AG04450 (cell line): ENCODE measurements at regions not wholly inside any gene's neighbourhood (a gene's known extent, or its start where the extent isn't known, plus 50 kb on each side); places are given as distances from the start of the nearest gene placed in this dataset.
A peak's percentile ranks its signal among the peaks of the same experiment; 100 is the strongest.

Experiments used
- CTCF ChIA-PET: fragments of 300-600, 350-600 bp; formaldehyde crosslinking; extraction: SDS; loops from one replicate; lab custom pipeline; 2022; ENCODE audit warnings: antibody characterized with exemption, inconsistent platforms; lab: Charles Lee
- POLR2A ChIA-PET: fragments of 350-600 bp; formaldehyde crosslinking; extraction: SDS; loops from one replicate; lab custom pipeline; 2021; ENCODE audit warnings: antibody characterized with exemption, inconsistent platforms; lab: Yijun Ruan, JAX
- DNase-seq: peaks from one replicate; pipeline ENCODE4 v3.0.0-alpha.2; 2011; ENCODE audit warnings: low read depth, low spot score
- H3K27ac ChIP-seq: one replicate; pipeline ENCODE4 v1.5.1; 2012; ENCODE audit warnings: low read depth, low read length, control low read depth
- H3K27me3 ChIP-seq: one replicate; pipeline ENCODE4 v1.6.0; 2012; ENCODE audit warnings: low read length; ENCODE audit not compliant: control insufficient read depth, insufficient read depth
- H3K4me3 ChIP-seq: 2 replicates; pipeline ENCODE4 v1.5.1; 2011; ENCODE audit warnings: mild to moderate bottlenecking, low read depth, low read length, control low read depth
- H3K9me3 ChIP-seq: 2 replicates; pipeline ENCODE4 v1.5.1; 2012; ENCODE audit warnings: low read length; ENCODE audit not compliant: control insufficient read depth, insufficient read depth
- TF ChIP-seq, protein P1 (sequence below): IDR thresholded peaks from 2 replicates; pipeline ENCODE4 v1.5.1; 2011; ENCODE audit warnings: low read depth, low read length, control low read depth, inconsistent platforms

DNA sequence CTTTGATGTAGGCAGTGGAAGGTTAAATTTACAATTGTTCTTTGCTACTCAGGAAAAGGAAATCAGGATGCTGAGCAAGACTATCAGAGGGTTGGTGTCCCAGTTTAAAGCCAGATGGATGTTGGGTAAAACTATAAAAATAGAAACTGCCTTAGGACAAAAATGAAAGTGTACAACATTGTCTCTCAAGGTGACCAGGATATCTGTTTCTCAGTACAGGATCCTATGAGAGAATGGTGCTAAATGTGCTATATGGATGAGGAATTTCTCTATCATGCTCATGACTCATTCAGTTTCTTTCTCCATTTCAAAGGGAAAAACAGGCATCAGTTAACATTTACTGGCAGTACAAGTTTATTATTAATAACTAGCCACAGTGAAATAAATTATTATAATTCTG is 534.2 kb upstream of the GJE1 start:
- POLR2A ChIA-PET, result no interaction called here
- DNase-seq, result no peak
- TF ChIP-seq, protein P1, sequence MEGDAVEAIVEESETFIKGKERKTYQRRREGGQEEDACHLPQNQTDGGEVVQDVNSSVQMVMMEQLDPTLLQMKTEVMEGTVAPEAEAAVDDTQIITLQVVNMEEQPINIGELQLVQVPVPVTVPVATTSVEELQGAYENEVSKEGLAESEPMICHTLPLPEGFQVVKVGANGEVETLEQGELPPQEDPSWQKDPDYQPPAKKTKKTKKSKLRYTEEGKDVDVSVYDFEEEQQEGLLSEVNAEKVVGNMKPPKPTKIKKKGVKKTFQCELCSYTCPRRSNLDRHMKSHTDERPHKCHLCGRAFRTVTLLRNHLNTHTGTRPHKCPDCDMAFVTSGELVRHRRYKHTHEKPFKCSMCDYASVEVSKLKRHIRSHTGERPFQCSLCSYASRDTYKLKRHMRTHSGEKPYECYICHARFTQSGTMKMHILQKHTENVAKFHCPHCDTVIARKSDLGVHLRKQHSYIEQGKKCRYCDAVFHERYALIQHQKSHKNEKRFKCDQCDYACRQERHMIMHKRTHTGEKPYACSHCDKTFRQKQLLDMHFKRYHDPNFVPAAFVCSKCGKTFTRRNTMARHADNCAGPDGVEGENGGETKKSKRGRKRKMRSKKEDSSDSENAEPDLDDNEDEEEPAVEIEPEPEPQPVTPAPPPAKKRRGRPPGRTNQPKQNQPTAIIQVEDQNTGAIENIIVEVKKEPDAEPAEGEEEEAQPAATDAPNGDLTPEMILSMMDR, result no peak

DNA sequence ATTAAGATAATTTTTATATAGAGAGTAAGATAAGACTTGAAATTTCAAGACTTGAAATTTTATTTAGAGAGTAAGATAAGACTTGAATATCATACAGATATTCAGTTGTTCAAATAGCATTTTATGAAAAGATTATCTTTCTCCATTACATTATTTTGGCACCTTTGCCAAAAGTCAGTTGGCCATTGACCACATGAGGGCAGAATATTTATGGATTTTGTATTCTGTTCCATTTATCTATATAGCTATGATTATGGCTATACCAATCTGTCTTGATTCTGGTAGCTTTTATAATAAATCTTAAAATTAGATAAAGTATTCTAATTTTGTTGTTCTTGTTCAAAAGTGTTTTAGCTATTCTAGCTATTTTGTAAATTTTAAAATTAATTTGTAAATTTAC is 537.9 kb upstream of the GJE1 start:
- ChIA-PET POLR2A (no interaction called here), CTCF (interaction anchor here (0.6 kb wide), 1 partner anchor 330 kb away, joined by 3 read pairs; no protein-coding TSS in a partner anchor)
- H3K4me3 ChIP-seq, result no peak overlapping the region
- no peaks in the 10 kb centered on the region for H3K27me3 ChIP-seq
- DNase-seq, result no peak
- no peak overlapping the region for H3K27ac ChIP-seq
- TF ChIP-seq, protein P1, result no peak
- H3K9me3 ChIP-seq, result no peaks in the 10 kb centered on the region

More for the DNA sequence above, 534.2 kb upstream of the GJE1 start:
- CTCF ChIA-PET, result interaction anchor here (1.3 kb wide), 1 partner anchor 13 kb away, joined by 3 read pairs; no protein-coding TSS in a partner anchor
- no peaks in the 10 kb centered on the region for H3K9me3 ChIP-seq
- H3K4me3 ChIP-seq, result no peak overlapping the region
- H3K27me3 ChIP-seq, result no peaks in the 10 kb centered on the region
- no peak overlapping the region for H3K27ac ChIP-seq

DNA sequence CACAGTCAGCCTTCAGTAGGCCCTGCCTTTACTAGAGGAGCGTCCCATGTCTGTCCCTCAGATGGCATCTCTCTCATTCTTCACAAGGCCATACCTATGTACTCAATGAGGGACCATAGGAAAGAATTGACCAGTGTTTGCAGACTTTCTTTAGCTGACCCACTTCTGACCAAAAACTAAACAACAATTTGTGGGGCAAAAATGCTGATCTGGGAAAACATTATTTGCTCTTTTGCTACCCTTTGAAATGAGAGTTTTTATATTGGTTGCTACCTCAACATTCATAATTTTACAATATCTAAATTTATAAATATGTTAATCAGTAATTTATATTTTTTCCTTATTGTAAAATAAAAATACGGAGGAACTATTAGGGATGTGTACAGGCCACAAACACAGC is 539.4 kb upstream of the GJE1 start:
- ChIA-PET CTCF (no interaction called here), POLR2A (no interaction called here)
- TF ChIP-seq, protein P1, result no peak
- Histone ChIP-seq H3K9me3 (no peaks in the 10 kb centered on the region), H3K27ac (no peak overlapping the region), H3K4me3 (no peak overlapping the region), H3K27me3 (no peaks in the 10 kb centered on the region)
- no peak for DNase-seq

DNA sequence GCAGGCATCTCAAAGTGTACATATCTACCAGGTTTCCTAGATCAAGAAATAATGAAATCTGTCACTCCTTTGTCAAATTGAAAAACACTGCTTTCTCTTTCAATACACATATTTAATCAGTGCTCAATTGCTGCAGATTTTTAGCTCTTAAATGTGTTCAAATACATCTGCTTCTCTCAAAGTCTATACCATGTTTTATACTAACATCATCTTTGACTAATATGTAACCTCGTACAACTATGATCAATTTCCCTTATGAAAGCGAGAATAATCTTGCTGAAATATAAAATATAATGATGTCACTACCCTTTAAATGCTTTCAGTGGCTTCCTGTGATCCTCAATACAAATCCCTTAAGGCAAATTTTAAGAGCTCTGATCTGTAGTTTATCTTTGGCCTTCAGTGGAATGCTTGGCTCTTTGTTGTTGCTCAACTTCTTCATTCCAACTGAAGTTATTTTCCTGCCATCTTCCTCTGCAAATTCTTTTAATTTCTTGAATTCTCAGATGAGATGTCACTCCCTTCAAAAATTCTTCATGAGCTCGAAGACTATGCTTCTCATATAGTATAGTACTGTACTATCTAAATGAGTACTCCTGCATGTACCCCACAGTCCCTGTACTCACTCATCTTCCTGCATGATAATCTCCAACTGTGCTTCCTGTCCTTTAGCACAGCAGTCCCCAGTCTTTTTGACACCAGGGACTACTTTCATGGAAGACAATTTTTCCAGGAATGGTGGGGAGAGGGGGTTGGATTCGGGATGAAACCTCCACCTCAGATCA is 545.1 kb upstream of the GJE1 start:
- no peak overlapping the region for H3K4me3 ChIP-seq
- H3K27me3 ChIP-seq, result no peaks in the 10 kb centered on the region
- peak overlapping the region; percentile 54 for H3K27ac ChIP-seq
- peak; percentile 54 for DNase-seq
- ChIA-PET POLR2A (no interaction called here), CTCF (interaction anchor here (0.6 kb wide), 1 partner anchor 25 kb away, joined by 3 read pairs; no protein-coding TSS in a partner anchor)
- no peaks in the 10 kb centered on the region for H3K9me3 ChIP-seq
- TF ChIP-seq, protein P1, result no peak

DNA sequence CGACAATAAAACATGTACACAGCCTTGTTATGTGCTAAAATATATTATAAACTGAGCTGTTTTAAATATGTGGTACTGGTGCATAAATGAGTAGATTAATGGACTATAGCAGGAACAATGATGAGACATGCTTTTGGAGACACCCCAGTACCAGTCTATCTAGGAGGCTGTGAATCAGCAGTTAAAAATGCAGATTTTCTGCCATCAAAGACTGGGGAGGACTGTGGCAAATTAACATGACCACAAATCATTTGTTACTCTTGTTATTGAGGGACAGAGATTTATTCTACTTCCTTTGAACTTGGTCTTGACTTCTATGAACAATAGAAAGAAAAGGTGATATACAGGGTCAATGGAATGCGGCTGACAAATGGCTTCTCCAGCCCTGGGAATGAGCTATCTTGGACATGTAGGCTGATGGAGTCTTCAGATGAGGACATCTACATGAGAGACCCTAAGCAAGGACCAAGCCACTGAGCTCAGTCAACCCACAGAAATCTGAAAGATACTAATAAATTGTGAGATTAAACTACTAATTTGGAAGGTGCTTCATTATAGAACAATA is 551.7 kb upstream of the GJE1 start:
- TF ChIP-seq, protein P1, result no peak
- ChIA-PET POLR2A (no interaction called here), CTCF (no interaction called here)
- H3K27ac ChIP-seq, result no peak overlapping the region
- H3K4me3 ChIP-seq, result no peak overlapping the region
- no peak for DNase-seq
- H3K27me3 ChIP-seq, result no peaks in the 10 kb centered on the region
- H3K9me3 ChIP-seq, result no peaks in the 10 kb centered on the region
